NCI-H2107 treated with DMSO at 0.1 percent for 48 hours (cell line): ENCODE measurements at regions not wholly inside any gene's neighbourhood (a gene's known extent, or its start where the extent isn't known, plus 50 kb on each side); places are given as distances from the start of the nearest gene placed in this dataset.

Experiments used
- DNase-seq: peaks from one replicate; lab custom pipeline; 2025; ENCODE audit not compliant: unreplicated experiment; lab: John Stamatoyannopoulos, UW

DNA sequence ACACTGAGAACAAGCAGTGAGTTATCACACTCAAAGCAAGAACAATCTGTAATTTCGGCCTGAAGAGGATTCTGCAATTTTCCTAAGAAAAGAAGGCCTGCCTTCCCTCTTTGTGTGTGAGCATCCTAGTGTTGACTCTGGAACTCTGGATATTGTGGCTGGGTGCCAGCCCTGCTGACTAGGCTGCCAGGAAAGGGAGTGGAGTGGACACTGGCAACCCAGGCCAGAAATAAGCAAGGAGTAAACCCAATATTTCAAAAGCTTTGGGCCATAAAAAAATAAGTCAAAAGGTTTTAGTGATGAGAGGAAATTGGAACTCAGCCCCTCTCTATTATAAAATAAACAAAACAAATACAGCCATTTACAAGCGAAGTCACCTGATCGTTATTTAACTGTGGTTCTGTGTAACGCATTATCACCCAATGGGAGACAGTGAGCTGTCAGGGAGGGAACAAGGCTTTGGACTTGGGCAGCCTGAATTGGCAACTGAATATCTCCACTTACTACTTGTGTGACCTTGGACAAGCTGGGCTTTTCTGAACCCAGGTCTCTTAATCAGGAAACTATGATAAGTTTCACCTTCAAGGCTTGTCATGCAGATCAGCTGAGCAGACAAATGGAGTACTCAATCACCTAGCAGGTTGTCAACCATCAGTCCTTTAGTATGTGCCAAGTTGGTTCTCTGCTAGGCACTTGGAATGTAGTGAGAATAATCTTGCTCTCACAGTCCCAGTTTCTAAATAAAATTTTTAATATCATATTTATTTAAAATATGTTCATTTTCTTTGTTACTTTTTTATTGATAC, 196.2 kb downstream of the PAX1 start:
- no peak for DNase-seq

DNA sequence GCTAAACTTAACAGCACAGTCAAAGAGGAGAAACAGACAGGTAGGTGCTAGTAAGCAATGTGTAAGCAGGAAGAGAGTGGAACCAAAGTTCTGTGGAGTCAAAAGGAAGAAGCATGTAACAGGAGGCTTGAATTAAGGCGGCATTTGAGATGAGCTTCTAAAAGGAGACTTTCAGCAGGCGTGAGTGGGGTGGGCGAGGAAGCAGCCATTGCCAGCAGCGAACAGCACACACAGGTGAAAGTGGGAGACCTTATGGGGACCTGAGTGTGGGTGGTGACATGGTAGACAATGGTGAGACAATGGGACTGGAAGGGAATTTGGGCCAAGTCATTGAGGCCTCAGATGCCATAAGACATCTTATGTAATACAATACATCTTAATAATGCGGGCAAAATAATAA, 195.0 kb downstream of the PAX1 start:
- no peak for DNase-seq

- DNase-seq: no peak
Observed at GRCh38 chr20:21874921-21875320, 169.5 kb downstream of the PAX1 start.

- DNase-seq: no peak
Observed at GRCh38 chr20:21874127-21874526, 168.7 kb downstream of the PAX1 start.

DNA sequence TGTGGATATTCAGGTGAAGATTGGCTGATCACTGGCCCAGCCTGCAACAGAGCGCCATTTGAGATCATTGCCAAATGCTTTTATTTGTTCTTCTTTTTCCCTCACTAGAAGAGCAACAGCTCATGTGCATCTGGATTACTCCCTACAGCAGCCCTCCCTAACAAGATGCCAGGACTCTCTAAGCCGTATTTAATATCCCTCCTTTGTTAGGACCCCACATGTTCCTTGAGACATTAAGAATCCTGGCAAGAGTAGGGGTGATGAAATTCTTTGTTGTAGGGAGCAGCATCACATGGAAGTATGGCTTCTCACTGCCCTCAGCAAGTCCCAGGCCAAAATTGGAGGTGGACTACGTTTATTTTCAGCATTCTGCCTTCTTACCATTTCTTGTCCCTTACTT, 167.8 kb downstream of the PAX1 start:
- DNase-seq: no peak

DNA sequence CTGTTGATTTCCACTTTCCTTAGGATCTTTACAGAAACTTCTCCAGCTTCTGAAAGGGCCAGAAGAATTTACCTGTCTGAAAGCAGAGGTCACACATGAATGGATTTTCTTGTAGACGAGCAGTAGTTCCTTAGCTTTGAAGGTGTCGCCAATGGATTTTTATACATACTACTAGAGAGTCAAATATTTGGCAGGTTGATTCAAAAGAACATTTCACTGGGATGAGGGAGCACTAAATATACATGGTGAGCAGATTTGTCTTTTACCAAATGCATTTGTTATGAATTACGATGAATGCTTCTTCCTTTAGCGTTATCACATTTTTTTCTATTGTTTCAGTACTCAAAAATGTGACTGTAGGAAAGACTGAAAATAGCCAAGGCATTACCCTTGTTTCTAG, 162.3 kb downstream of the PAX1 start:
- no peak for DNase-seq

- DNase-seq: no peak
Observed at GRCh38 chr20:21867353-21867752, 161.9 kb downstream of the PAX1 start.

- no peak for DNase-seq
Observed at GRCh38 chr20:21862956-21863355, 157.5 kb downstream of the PAX1 start.

DNA sequence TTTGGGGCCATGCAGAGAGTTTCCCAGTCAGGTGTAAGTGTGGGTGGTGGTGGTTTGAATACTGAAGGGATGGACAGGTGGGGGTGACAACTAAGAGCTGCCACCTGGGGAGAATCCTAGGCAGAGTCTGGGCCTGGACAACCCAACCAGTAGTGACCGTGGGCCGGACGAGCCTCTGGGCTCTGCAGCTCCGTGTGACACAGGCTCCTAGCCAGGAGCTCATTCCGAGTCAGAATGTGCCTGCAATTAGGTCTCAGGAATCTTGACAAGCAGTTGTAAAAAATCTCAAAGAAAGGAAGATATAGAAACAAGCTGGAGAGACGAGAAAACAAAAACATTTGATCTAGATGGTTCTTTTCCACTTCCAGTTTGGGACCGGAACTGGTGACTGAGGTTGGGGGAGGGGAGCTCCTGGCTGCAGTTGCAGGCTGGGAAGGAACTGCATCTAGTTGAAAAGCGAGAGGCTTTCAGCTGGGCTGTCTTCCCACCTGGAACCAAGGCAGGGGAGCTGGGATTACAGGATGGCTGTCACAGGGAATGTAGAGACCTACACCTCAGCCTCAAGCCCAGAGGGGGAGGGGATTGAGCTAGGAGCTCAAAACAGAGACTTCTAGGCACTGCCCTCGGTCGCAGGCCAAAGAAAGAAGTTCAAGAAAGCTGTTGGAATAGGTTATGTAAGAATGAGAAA, 156.9 kb downstream of the PAX1 start:
- DNase-seq: no peak

DNA sequence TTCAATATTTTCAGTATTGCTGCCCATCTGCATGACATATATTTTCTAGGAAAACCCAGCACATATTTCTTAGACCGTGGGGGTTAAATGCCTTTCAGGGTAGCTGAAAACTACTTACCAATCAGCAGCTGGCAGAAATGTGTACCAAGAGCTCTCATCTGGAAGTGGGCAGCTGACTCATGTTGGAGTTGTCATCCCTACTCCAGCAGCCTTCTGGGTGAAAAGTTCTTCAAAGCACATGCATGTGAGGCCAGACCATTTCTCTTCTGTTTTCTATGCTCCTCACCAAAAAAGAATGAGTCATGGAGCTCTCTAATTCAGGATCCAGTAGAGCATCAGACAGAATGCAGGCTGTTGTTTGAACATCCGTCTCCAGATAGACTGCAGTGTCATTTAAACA, 135.5 kb downstream of the PAX1 start:
- DNase-seq: no peak

- DNase-seq: no peak
Observed at GRCh38 chr20:21839982-21840381, 134.5 kb downstream of the PAX1 start.

- DNase-seq: no peak
Observed at GRCh38 chr20:21836346-21836745, 130.9 kb downstream of the PAX1 start.

- DNase-seq: no peak
Observed at GRCh38 chr20:21835042-21835441, 129.6 kb downstream of the PAX1 start.

- no peak for DNase-seq
Observed at GRCh38 chr20:21832442-21833385, 127.2 kb downstream of the PAX1 start.

DNA sequence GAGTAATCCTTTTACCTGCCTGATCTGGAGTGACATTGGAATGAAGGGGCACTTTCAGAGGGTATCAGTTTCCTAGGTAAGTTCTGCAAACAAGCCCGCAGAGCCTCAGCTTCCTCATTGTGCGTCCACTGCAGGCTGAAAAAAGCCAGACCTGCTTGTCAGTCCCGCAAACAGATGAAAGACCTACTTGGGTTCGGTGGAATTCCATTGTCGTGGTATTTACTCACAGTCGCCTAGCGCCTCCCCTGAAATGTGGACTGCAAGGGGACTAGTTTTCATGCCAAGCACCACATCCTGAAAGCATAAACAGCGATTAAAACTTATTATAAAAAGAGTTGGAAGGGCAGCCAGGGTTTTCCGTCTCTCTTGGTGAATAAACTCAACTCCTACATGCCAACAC, 121.5 kb downstream of the PAX1 start:
- DNase-seq: no peak

- no peak for DNase-seq
Observed at GRCh38 chr20:21821358-21821757, 115.9 kb downstream of the PAX1 start.

DNA sequence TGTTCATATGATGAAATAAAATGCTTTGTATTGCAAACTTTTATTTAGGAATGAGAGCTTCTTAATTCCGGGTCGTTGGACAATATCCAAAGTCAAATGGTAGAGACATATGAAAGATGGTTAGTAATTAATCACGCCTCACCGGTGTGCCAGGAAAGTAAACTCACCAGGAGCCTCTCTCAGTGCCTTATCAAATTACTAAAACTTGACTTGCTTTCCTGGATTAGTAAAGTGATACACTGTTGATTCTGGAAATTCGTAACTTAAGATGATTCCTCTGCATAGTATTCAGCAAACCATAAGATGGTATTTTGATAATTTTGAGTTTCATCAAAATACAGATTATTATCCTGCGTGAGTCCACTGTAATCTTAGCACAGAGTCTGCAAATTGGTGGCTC, 115.2 kb downstream of the PAX1 start:
- DNase-seq: no peak

GRCh38 chr20:21820045-21820444, 114.6 kb downstream of the PAX1 start:
- DNase-seq: no peak

- no peak for DNase-seq
Observed at GRCh38 chr20:21812379-21812778, 106.9 kb downstream of the PAX1 start.

DNA sequence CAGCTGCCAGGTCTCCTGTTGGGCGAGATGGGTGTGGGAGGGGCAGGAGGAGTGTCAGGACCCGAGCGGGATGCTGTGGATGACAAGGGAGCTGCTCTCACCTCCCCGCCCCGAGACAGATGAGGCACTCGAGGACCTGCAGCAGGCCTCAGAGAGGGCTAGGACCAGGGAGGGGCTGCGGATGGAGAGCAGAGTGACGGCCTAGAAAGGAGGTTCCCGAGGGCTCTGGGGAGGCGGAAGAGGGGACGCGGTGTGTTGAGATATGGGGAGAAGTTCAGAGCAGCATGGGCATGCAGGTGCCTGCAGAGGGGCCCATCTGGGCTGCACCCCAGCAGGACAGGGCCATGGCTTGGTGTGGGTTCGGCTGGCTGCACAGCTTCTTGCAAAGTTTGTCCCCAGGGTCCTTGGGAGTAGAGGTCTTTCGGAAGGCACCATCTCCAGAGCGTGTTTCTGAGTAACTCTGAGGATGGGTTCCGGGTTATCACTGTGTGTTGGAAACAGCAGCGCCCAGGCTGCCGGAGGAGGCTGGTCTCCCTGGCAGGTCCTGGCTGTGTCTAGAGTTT, 104.6 kb downstream of the PAX1 start:
- DNase-seq: no peak
